Thymus (tissue), 11 donors: ENCODE measurements at regions not wholly inside any gene's neighbourhood (a gene's known extent, or its start where the extent isn't known, plus 50 kb on each side); places are given as distances from the start of the nearest gene placed in this dataset.
"Not testable (repeated sequence)": the region's sequence is repeated elsewhere in the genome, so short reads cannot be mapped to it uniquely, and the experiment has no call there.

Experiments used
- DNase-seq, 9 donors: peaks; one replicate each; pipeline ENCODE4 v3.0.0-alpha.2; 2013; ENCODE audit warnings: low spot score in 9 of 9, low read depth in 6 of 9, missing footprints in 1 of 9
- H3K27ac ChIP-seq, 2 donors: one replicate each; pipeline ENCODE4 v1.5.1; 2013; ENCODE audit warnings: control low read depth in 1 of 2, low read depth in 1 of 2, low read length in 1 of 2, mild to moderate bottlenecking in 1 of 2, moderate library complexity in 1 of 2
- H3K27me3 ChIP-seq, 2 donors: one replicate each; pipeline ENCODE4 v1.5.1; 2013; ENCODE audit warnings: low read length in 1 of 2; ENCODE audit not compliant: control insufficient read depth in 2 of 2, insufficient read depth in 1 of 2
- H3K36me3 ChIP-seq, 2 donors: one replicate each; pipeline ENCODE4 v1.5.1; 2013; ENCODE audit warnings: low read length in 1 of 2, mild to moderate bottlenecking in 1 of 2, moderate library complexity in 1 of 2; ENCODE audit not compliant: control insufficient read depth in 2 of 2, insufficient read depth in 2 of 2
- H3K4me1 ChIP-seq, 2 donors: one replicate each; pipeline ENCODE4 v1.5.1; 2013; ENCODE audit warnings: low read length in 2 of 2; ENCODE audit not compliant: control insufficient read depth in 2 of 2, insufficient read depth in 2 of 2
- H3K4me3 ChIP-seq, 2 donors: one replicate each; pipeline ENCODE4 v1.5.1; 2013; ENCODE audit warnings: low read length in 2 of 2, control low read depth in 1 of 2, mild to moderate bottlenecking in 1 of 2
- H3K9me3 ChIP-seq, 2 donors: one replicate each; pipeline ENCODE4 v1.5.1; 2013; ENCODE audit warnings: low read length in 1 of 2, mild to moderate bottlenecking in 1 of 2; ENCODE audit not compliant: control insufficient read depth in 2 of 2, insufficient read depth in 1 of 2
- WGBS: extraction: QIAGEN DNeasy Blood & Tissue Kit; methylation state at CpG from one replicate; pipeline ENCODE4 v1.1.7; 2013; 5-methylcytosine and 5-hydroxymethylcytosine counted together
- donor health status: healthy.

DNA sequence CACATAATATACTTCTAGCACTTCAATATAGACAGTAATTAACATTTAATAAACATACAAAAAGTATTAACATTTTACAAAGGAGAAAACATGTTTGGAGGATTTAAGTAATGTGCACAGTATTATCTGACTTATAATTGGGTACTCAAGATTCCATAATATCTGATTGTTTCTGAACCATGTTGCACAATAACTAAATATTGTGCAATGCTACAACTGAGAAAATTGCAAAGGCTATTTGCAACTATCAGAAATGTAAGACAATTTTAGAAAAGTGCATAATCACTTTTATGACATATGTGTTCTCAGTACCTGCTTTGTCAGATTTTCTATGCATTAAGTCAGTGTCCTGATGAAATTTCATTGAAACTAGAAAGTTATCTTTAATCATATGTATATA is 934.6 kb downstream of the SOCS6 start:
- H3K4me3 ChIP-seq = no peak overlapping the region
- peaks cover 0 to 6% of the 10 kb centered on the region in 2 donors for H3K9me3 ChIP-seq
- H3K27ac ChIP-seq = no peak overlapping the region
- H3K36me3 ChIP-seq = no peaks in the 10 kb centered on the region
- no peak for DNase-seq
- H3K27me3 ChIP-seq = no peaks in the 10 kb centered on the region
- H3K4me1 ChIP-seq = no peaks in the 10 kb centered on the region

DNA sequence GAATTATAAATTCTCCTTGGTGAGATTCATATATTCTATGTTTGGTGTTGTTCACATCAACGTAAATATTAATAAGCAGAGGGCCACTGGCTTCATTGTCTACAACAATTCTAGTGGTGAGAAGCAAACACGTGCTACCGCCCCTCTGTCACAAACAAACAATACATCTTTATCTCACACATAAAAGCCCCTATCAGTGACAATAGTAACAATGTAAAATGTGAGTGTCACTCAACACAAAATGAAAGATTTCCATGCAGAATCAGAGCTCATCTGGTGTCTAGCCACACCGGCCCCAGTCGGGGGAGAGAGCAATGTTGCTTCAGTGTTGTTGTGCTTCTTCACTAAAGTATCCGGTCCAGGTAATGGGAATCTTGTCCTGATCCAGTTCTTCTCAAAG is 932.6 kb downstream of the SOCS6 start:
- DNase-seq = no peak
- H3K4me1 ChIP-seq = no peaks in the 10 kb centered on the region
- no peaks in the 10 kb centered on the region for H3K36me3 ChIP-seq
- H3K27me3 ChIP-seq = no peaks in the 10 kb centered on the region
- H3K27ac ChIP-seq = no peak overlapping the region
- 95% methylated on average over 6 of the region's 6 CpGs for WGBS
- peaks cover 0 to 5% of the 10 kb centered on the region in 2 donors for H3K9me3 ChIP-seq
- H3K4me3 ChIP-seq = no peak overlapping the region

DNA sequence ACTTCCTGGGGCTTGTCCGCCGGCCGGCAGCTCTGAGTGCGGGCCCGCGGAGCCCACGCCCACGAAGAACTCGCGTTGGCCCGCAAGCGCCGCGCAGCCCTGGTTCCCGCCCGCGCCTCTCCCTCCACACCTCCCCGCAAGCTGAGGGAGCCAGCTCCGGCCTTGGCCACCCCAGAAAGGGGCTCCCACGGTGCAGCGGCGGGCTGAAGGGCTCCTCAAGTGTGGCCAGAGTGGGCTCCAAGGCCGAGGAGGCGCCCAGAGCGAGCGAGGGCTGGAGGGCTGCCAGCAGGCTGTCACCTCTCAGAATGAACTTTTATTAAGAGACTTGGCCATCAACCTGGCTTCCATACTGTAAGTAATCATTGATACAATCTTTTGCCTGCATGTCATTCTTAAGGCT is 923.9 kb downstream of the SOCS6 start:
- H3K4me3 ChIP-seq, DNase-seq, H3K36me3 ChIP-seq, H3K4me1 ChIP-seq, H3K27ac ChIP-seq, H3K9me3 ChIP-seq, H3K27me3 ChIP-seq: not testable (repeated sequence)
- 98% methylated on average over 26 of the region's 26 CpGs for WGBS

DNA sequence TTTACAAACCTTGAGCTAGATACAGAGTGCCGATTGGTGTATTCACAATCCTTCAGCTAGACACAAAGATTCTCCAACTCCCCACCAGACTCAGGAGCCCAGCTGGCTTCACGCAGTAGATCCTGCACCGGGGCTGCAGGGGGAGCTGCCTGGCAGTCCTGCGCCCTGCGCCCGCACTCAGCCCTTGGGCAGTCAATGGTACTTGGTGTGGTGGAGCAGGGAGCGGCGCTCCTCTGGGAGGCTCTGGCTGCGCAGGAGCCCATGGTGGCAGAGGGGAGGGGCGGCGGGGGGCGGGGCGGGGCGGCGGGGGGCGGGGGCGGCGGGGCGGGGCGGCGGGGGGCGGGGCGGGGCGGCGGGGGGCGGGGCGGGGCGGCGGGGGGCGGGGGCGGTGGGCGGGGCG is 923.4 kb downstream of the SOCS6 start:
- H3K27me3 ChIP-seq = no peaks in the 10 kb centered on the region
- DNase-seq = no peak
- H3K36me3 ChIP-seq = no peaks in the 10 kb centered on the region
- no peak overlapping the region for H3K4me3 ChIP-seq
- H3K27ac ChIP-seq = no peak overlapping the region
- H3K9me3 ChIP-seq = no peaks in the 10 kb centered on the region
- 90% methylated on average over 17 of the region's 33 CpGs for WGBS
- H3K4me1 ChIP-seq = no peaks in the 10 kb centered on the region

DNA sequence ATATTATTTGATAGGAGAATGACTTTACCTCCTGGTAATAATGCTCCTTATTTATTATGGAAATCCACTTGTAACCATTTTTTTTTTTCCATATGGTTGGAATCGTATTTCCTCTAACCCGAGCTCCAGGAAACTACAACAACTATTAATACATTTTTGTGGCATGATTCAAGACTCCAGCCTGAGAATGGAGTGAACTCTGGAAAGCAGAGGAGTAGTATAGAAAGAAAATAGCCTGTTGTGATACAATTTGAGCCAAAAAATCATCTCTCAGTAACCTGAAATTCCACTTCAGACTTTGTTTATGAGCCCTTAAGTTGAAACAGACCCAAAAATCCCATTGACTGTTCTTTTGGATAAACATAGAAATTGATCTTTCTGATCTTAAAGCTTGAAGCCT is 921.1 kb downstream of the SOCS6 start:
- no peaks in the 10 kb centered on the region for H3K36me3 ChIP-seq
- no peaks in the 10 kb centered on the region for H3K27me3 ChIP-seq
- H3K4me3 ChIP-seq = no peak overlapping the region
- no peak for DNase-seq
- H3K9me3 ChIP-seq = no peaks in the 10 kb centered on the region
- 69% methylated on average over 2 of the region's 2 CpGs for WGBS
- H3K27ac ChIP-seq = no peak overlapping the region
- no peaks in the 10 kb centered on the region for H3K4me1 ChIP-seq

DNA sequence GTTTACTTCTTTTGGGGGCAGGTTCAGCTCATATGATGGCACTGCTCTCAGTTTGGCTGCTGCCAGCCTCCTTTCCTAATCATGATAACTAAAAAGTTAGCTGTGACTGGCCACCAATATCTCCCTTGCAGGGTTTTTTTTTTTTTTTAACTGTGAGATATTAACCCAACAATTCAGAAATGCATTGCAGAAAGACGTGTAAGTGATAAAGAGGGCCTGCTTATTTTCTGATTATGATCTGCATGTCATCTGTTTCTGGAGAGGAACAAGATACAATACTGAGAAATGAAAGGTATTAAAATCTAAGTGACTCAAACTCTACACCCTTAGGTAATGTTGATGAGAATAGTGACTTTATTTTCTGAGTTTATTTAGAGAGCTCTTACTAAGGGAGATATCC is 905.6 kb downstream of the SOCS6 start:
- Histone ChIP-seq H3K4me1 (no peaks in the 10 kb centered on the region), H3K27ac (no peak overlapping the region), H3K36me3 (no peaks in the 10 kb centered on the region), H3K9me3 (no peaks in the 10 kb centered on the region), H3K4me3 (no peak overlapping the region), H3K27me3 (no peaks in the 10 kb centered on the region)
- WGBS = 90% methylated on average over 1 of the region's 1 CpG
- DNase-seq = no peak

DNA sequence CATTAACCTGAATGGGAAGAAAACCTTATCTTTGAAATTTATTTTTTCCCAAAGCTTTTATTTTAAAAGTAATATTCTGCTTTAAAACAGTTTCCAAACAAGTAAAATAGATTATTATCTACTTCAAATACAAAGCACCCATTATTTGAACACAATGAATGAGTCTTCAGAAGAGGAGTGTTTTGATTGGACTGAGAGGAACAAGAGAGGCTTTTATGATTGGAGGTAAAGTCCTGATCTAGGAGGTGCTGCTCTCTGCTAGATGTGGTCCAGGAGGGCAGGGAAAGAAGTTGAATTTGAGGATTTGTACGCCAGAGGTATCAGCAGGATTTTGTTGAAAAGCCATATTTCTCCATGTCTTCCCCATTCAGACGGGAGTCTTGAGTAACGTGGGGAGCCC is 900.7 kb downstream of the SOCS6 start:
- H3K36me3 ChIP-seq = no peaks in the 10 kb centered on the region
- DNase-seq = no peak
- no peaks in the 10 kb centered on the region for H3K27me3 ChIP-seq
- no peaks in the 10 kb centered on the region for H3K4me1 ChIP-seq
- WGBS = 96% methylated on average over 3 of the region's 3 CpGs
- H3K9me3 ChIP-seq = no peaks in the 10 kb centered on the region
- H3K27ac ChIP-seq = no peak overlapping the region
- H3K4me3 ChIP-seq = no peak overlapping the region

DNA sequence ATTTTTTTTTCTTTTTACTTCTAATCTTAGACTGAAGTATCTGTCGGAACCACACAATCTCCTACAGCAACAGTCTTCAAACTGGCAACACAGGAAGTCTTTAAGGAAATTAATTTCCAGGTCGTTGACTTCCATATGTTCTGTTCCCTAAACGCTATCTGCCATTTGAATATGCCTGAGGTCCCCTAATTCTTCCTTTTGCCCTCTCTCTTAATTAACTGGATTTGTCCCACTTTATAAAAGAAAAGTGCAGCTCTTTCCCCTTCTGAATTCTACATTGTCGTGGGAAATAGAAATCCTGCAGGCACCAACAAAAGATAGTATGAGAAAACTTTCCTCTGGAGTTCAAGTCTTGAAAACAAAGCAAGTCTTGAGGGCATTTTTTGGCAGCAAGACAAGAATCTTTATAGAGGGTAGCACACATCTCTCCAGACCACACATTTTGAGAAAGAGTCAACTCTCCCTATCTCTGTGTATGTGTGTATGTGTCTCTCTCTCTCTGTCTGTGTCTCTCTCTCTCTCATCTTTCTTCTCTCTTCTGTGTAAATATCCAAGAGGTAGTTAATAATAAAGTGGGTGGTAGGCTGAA is 879.8 kb downstream of the SOCS6 start:
- Histone ChIP-seq H3K27me3 (no peaks in the 10 kb centered on the region), H3K4me3 (no peak overlapping the region), H3K4me1 (no peaks in the 10 kb centered on the region), H3K36me3 (no peaks in the 10 kb centered on the region), H3K9me3 (no peaks in the 10 kb centered on the region), H3K27ac (no peak overlapping the region)
- 22% methylated on average over 4 of the region's 4 CpGs for WGBS
- DNase-seq = no peak

DNA sequence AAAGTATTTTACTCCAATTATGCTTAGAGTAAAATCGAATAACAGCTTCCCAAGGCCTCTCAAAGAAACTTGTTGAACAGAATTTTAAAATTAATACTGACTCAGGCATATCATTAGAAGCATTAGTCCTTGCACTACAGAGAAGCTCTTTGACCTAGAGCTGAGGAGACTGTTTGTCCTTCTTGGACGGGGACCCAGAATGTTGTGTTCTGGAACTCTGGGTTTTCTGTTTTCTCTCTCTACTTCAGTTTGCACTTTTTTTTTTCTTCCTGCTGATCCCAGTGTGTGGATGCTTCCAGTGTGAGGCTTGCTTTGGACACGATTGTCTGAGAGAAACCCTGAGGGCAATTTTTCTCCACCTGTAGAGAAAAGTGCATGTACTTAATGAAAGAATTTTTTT is 847.6 kb downstream of the SOCS6 start:
- H3K27ac ChIP-seq = no peak overlapping the region
- H3K4me1 ChIP-seq = no peaks in the 10 kb centered on the region
- H3K4me3 ChIP-seq = no peak overlapping the region
- H3K36me3 ChIP-seq = no peaks in the 10 kb centered on the region
- no peaks in the 10 kb centered on the region for H3K9me3 ChIP-seq
- no peaks in the 10 kb centered on the region for H3K27me3 ChIP-seq
- DNase-seq = no peak
- WGBS = 76% methylated on average over 3 of the region's 3 CpGs

DNA sequence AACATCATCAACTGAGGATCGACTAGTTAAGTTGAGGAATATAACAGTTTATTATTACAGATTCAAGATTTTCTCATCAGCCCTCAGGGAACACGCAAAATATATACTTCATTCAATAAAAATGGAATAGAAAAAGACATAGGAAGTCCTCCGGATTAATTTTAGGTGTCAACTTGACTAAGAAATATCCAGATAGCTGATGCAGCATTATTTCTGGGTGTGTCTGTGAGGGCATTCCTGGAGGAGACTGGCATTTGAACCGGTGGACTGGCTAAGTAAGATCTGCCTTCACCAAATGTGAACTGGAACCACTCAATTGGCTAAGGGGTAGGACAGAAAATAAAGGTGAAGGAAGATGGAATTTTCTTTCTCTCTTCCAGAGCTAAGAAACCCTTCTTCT is 845.3 kb downstream of the SOCS6 start:
- no peak overlapping the region for H3K4me3 ChIP-seq
- 88% methylated on average over 4 of the region's 4 CpGs for whole genome bisulfite sequencing

More for the DNA sequence above, 845.3 kb downstream of the SOCS6 start:
- H3K27me3 ChIP-seq = no peaks in the 10 kb centered on the region
- H3K27ac ChIP-seq = no peak overlapping the region
- H3K9me3 ChIP-seq = no peaks in the 10 kb centered on the region
- H3K4me1 ChIP-seq = no peaks in the 10 kb centered on the region
- DNase-seq = no peak
- no peaks in the 10 kb centered on the region for H3K36me3 ChIP-seq
